KMS-11 (cell line): ENCODE measurements at regions not wholly inside any gene's neighbourhood (a gene's known extent, or its start where the extent isn't known, plus 50 kb on each side); places are given as distances from the start of the nearest gene placed in this dataset.

Source experiments
- H2AFZ ChIP-seq: fragments of 200-600 bp; sonication (generic); 2 replicates; pipeline ENCODE4 v1.6.1; 2016; ENCODE audit warnings: antibody characterized with exemption, mixed run types, low read depth
- H3K27ac ChIP-seq: fragments of 200-600 bp; sonication (generic); 2 replicates; pipeline ENCODE4 v1.6.1; 2016; ENCODE audit warnings: mild to moderate bottlenecking, mixed run types
- H3K27me3 ChIP-seq: fragments of 200-600 bp; sonication (generic); 2 replicates; pipeline ENCODE4 v1.6.1; 2017; ENCODE audit warnings: mild to moderate bottlenecking, low read depth, mixed run types, moderate library complexity; ENCODE audit not compliant: insufficient read depth
- H3K36me3 ChIP-seq: fragments of 200-600 bp; sonication (generic); 2 replicates; pipeline ENCODE4 v1.6.1; 2017; ENCODE audit warnings: mild to moderate bottlenecking, mixed run types; ENCODE audit not compliant: insufficient read depth
- H3K4me1 ChIP-seq: fragments of 200-600 bp; sonication (generic); 2 replicates; pipeline ENCODE4 v1.6.1; 2016; ENCODE audit warnings: mild to moderate bottlenecking, low read depth, mixed run types; ENCODE audit not compliant: poor library complexity, severe bottlenecking
- H3K4me2 ChIP-seq: fragments of 200-600 bp; sonication (generic); 2 replicates; pipeline ENCODE4 v1.7.0; 2016; ENCODE audit warnings: mild to moderate bottlenecking, mixed run types
- H3K4me3 ChIP-seq: fragments of 200-600 bp; sonication (generic); IDR thresholded peaks from 2 replicates; pipeline ENCODE4 v1.6.1; 2017; ENCODE audit warnings: low read depth, low read length, mixed read lengths; ENCODE audit not compliant: insufficient read depth
- H3K79me2 ChIP-seq: fragments of 200-600 bp; sonication (generic); 2 replicates; pipeline ENCODE4 v1.6.1; 2016; ENCODE audit warnings: low read depth, mixed run types; ENCODE audit not compliant: insufficient read depth
- H3K9ac ChIP-seq: fragments of 200-600 bp; sonication (generic); 2 replicates; pipeline ENCODE4 v1.6.1; 2016; ENCODE audit warnings: mild to moderate bottlenecking, mixed run types
- H4K20me1 ChIP-seq: fragments of 200-600 bp; sonication (generic); 2 replicates; pipeline ENCODE4 v1.6.1; 2016; ENCODE audit warnings: mild to moderate bottlenecking, mixed run types; ENCODE audit not compliant: insufficient read depth
- CTCF ChIP-seq: fragments of 200-600 bp; sonication (generic); conservative IDR thresholded peaks from 2 replicates; pipeline ENCODE4 v1.6.1; 2017; ENCODE audit warnings: low read depth, mild to moderate bottlenecking, antibody characterized with exemption, low read length, moderate library complexity, mixed read lengths

DNA sequence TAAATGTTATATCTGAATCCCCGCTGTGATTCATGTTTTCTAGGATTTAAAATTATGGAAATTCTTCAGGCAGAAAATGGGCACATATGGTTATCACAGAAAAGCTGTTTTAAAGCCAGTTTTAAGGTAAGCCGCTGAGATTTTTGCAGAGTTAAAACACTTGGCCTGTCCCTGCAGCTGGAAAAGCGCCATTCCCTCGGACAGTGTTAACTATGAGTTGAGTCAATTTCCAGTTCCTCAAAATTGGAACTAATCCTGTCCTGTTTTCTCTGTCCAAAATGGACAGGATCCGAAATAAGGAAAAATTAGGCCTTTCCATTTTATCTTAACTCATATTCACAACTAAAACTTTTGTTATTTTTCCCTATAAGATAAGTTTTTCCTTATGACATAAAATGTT, 225.2 kb downstream of the SAMD5 start:
- Histone ChIP-seq H3K4me3 (no peak overlapping the region), H3K36me3 (no peaks in the 10 kb centered on the region), H3K9ac (no peak overlapping the region), H3K4me1 (peaks cover 5% of the 10 kb centered on the region), H2AFZ (no peak overlapping the region), H3K27ac (no peak overlapping the region), H3K79me2 (no peaks in the 10 kb centered on the region), H4K20me1 (no peaks in the 10 kb centered on the region), H3K27me3 (no peaks in the 10 kb centered on the region), H3K4me2 (no peak overlapping the region)
- TF ChIP-seq CTCF = no peak

- H3K36me3 ChIP-seq = no peaks in the 10 kb centered on the region
- no peak for TF ChIP-seq CTCF
- no peaks in the 10 kb centered on the region for H3K27me3 ChIP-seq
- H4K20me1 ChIP-seq = no peaks in the 10 kb centered on the region
- H3K9ac ChIP-seq = no peak overlapping the region
- no peak overlapping the region for H3K27ac ChIP-seq
- H3K79me2 ChIP-seq = no peaks in the 10 kb centered on the region
- H3K4me3 ChIP-seq = no peak overlapping the region
- H2AFZ ChIP-seq = no peak overlapping the region
- no peak overlapping the region for H3K4me2 ChIP-seq
- H3K4me1 ChIP-seq = peaks cover 10% of the 10 kb centered on the region
Measured at GRCh38 chr6:147734151-147734550, 225.7 kb downstream of the SAMD5 start.

DNA sequence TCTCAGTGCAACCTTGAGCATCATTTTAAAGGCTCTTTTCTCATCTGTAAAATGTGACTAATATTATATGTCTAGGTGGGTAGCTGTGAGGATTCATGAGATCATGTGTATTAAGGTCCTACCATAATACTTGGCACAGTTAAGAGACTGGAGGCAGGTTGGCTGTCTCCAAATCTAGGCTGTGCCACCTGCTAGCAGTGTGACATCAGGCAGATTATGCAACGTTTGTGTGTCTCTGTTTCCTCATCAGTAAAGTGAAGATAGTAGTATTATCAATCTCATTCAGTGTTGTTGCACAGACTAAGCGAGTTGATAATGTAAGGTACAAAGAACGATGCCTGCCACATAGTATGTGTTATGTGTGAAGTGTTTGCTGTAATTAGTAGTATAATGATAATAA, 227.4 kb downstream of the SAMD5 start:
- TF ChIP-seq CTCF = no peak
- H3K4me2 ChIP-seq = no peak overlapping the region
- no peaks in the 10 kb centered on the region for H3K36me3 ChIP-seq
- H3K4me1 ChIP-seq = peaks cover 19% of the 10 kb centered on the region
- H3K9ac ChIP-seq = no peak overlapping the region
- H4K20me1 ChIP-seq = no peaks in the 10 kb centered on the region
- no peak overlapping the region for H3K27ac ChIP-seq
- H3K27me3 ChIP-seq = no peaks in the 10 kb centered on the region
- H3K79me2 ChIP-seq = no peaks in the 10 kb centered on the region
- no peak overlapping the region for H2AFZ ChIP-seq
- no peak overlapping the region for H3K4me3 ChIP-seq

GRCh38 chr6:147737115-147737514, 228.6 kb downstream of the SAMD5 start:
- no peak for TF ChIP-seq CTCF
- H3K4me1 ChIP-seq = peaks cover 19% of the 10 kb centered on the region
- no peaks in the 10 kb centered on the region for H3K27me3 ChIP-seq
- H3K27ac ChIP-seq = no peak overlapping the region
- H2AFZ ChIP-seq = no peak overlapping the region
- H3K79me2 ChIP-seq = no peaks in the 10 kb centered on the region
- no peak overlapping the region for H3K4me2 ChIP-seq
- no peak overlapping the region for H3K9ac ChIP-seq
- H3K4me3 ChIP-seq = no peak overlapping the region
- no peaks in the 10 kb centered on the region for H3K36me3 ChIP-seq
- H4K20me1 ChIP-seq = no peaks in the 10 kb centered on the region

DNA sequence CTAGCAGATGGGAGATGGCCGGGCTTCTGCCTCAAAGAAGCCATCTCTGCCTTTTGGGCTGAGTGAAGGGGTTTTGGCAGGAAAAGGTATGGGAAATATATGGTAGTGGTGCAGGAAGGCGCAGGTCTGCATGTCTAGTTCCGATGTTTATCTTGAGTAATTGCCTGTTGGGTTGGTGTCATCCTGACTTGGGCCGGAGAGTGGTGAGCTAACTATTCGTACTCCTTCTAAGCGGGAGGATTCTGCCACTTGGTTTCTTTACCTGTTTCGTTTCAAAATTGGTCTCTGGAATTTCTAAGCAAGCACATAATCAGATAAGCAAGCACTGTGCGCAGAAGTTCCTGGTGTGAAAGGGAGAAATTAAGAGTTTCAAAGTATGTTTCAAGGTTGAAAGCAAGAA, 229.6 kb downstream of the SAMD5 start:
- Histone ChIP-seq H2AFZ (no peak overlapping the region), H4K20me1 (no peaks in the 10 kb centered on the region), H3K4me1 (peaks cover 19% of the 10 kb centered on the region), H3K4me3 (no peak overlapping the region), H3K4me2 (no peak overlapping the region), H3K27me3 (no peaks in the 10 kb centered on the region), H3K79me2 (no peaks in the 10 kb centered on the region), H3K27ac (no peak overlapping the region), H3K9ac (no peak overlapping the region), H3K36me3 (no peaks in the 10 kb centered on the region)
- no peak for TF ChIP-seq CTCF
